NCI-H2171 (cell line): ENCODE measurements at regions not wholly inside any gene's neighbourhood (a gene's known extent, or its start where the extent isn't known, plus 50 kb on each side); places are given as distances from the start of the nearest gene placed in this dataset.

Source experiments
- DNase-seq: peaks from one replicate; lab custom pipeline; 2025; lab: John Stamatoyannopoulos, UW

DNA sequence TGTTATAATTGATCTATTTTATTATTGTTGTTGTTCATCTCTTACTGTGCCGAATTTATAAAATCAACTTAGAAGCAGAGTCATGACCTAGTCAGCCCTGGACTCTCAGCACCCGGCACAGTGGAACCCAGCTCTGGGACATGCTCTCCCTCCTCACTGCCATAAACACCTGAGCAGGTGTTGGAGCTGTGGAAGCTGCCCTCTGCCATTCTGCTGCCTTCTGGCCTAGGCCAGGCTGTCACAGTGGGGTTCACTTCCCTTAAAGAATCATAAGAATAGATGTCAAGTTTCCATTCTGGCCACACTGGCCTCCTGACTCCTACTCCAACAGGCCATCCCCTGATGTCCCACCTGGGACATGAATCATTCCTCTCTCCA is 192.2 kb downstream of the ZFP36L2 start:
- no peak for DNase-seq

DNA sequence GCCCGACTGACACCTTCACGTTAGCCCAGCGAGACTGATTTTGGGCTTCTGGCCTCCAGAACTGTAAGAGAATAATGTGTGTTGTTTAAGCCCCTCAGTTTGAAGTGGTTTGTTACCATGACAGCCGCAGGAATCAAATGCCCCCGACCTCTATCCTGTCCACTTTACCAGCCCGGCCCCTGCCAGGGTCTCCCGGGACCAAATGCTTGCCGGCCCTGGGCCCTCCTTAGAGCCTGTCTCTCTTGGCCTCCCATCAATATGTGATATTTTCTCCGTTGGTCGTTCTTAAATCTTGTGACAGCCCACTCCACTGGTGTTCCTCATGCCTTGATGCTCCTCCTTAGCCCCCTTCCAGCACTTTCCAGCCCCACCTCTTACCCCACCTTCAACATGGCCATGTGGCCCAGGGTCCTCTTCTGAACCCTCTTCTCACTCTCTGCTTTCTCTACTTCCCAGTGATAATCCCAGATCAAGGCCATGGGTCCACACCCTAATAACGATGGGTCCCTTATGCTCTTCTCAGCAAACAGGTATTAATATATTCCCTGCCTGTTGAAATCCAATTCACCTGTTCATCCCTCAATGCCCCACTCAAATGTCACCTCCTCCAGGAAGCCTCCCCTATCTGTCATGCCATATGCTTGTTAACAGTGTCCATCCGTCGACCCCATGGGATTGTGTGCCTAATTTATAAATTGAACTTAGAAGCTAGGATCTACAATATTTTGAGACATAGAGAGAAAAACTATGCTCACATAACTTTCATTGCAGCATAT is 192.8 kb downstream of the ZFP36L2 start:
- DNase-seq = no peak

DNA sequence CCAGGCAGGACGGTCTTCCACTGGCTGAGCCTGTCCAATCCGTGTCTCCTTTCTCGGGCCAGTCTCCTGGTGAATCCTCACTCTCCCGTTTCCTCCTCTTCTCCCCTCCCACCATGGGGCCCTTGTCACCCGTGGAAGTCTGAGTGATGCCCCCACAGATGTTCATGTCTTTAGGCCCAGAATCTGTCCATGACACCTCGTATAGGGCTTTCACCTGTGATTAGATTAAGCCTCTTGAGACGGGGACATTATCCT is 193.5 kb downstream of the ZFP36L2 start:
- DNase-seq = no peak

DNA sequence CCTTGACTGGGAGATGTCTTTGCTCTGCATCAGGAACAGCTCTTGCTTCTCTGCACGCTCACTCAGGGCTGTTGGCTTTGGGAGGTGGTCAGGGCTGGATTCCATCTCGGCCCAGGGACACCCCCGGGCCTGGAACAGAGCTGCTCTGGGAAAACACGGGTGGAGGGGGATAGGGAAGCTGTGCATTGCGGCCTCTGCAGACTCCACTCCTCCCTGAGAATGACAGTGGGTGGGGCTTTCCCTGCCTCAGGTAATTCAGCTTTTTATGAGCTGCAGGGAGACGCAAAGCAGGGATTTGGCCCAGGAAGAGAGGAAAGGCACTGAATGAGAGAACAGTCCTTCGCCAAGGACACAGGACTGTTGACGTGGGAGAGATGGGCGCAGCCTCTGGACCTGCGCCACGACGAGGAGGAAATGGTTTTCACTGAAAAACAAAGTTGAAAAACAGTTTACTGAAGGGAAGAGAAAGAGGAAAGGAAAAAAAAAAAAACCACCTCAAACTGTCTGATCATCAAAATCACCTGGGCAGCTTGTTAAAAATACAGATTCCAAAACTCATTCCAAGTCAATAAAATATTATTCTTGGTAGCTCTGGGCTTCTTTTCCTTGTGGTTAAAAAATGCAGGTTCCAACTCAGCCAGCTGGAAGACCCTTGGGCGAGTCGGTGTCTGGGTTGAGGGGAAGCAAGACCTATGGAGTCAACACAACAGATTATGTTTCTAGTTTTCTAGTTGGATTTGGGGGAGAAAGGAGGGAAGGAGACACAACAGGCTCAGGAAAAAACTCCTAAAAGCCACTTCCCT is 194.0 kb downstream of the ZFP36L2 start:
- no peak for DNase-seq

DNA sequence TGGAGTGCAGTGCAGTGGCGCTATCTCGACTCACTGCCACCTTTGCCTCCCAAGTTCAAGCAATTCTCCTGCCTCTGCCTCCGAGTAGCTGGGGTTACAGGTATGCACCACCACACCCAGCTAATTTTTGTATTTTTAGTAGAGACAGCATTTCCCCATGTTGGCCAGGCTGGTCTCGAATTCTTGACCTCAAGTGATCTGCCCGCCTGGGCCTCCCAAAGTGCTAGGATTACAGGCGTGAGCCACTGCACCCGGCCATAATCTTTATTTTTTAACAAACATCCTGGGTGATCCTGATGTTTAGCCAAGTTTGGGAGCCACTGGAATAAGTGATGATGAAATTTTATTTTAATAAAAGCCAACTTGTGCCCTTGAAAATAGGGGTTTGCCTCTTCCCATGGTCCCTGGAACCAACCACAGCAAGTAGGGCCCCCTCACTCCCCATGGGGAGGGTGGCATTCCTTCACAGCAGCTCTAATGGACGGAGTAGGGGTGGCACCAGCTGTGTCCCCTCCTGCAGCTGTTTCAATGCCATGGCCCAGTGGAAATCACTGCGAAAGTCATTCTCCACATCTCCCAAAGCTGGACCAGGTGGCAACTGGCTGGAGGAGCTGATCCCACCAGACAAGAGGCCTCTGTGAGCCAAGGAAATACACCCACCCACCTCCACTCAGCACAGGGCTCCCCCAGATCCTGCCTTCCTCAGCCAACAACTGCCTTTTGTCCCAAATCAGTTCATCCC is 194.8 kb downstream of the ZFP36L2 start:
- no peak for DNase-seq

DNA sequence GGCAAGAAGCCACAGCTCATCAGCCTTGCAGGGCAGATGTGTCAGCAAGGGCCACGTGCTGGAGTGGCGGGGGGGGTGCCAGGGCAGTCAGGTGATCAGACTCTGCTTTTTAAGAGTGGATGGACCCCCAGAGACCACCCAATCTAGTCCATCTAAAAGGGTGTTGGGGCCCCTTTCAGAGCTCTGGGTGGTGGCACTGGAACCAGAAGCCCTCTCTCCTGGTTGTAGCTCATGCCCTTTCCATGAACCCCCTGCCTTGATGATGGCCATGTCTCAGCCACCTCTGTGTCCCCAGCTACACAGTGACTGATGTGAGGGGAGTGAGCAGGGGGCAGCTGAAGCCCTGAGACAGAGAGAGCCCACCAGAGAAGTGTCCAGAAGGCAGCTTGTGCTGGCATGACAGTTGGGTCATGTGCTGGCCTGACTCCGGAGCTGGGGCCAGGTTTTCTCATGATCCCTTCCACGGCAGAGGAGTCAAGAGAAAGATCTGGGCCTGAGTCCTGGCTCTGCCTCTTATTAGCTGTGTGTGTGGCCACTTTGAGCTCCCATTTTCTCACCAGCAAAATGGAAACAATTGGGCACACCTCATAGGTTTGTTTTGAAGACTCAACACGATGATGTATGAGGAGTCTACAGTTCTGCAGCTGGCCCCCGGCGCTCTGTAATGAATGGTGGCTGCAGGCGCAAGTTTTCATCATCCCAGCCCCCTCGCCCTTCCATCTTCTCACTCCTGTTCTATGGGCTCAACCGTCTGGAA is 195.7 kb downstream of the ZFP36L2 start:
- DNase-seq = no peak

DNA sequence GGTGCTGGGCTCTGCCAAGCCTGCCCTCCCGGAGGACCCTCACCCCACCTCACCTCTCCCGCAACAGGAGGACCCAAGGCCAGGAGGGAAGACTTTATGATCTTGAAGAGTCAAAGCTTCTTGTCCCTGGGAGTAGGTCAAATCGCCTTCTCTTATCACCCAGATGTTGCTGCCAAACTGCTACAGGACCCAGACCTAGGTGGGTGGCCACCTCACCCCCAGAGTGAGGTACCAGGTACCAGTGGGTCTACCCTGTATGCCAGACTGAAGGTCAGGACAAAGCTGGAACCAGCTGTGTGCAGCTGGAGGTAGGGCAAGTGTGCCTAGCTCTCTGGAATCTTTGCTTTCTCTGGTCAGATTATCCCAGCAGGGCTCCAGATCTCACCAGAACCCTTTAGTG is 197.2 kb downstream of the ZFP36L2 start:
- no peak for DNase-seq

DNA sequence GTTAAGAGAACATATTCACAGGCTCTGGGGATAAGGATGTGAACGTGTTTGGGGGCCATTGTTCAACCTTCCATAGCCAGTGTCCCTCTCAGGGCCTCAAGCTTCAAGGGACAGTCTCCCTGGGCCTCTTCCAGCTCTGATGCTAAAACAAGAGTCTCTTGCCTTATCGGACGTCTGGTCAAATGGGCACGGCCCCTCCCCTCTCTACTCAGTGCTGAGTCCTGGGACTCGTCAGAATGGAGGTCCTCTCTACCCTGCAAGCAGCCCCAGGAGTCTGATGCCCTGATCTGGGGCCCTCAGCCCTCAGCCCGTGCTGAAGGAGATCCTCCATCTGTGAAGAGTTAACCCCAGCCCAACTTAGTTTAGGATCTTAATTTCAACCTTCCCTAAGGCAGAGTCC is 198.2 kb downstream of the ZFP36L2 start:
- DNase-seq = no peak

DNA sequence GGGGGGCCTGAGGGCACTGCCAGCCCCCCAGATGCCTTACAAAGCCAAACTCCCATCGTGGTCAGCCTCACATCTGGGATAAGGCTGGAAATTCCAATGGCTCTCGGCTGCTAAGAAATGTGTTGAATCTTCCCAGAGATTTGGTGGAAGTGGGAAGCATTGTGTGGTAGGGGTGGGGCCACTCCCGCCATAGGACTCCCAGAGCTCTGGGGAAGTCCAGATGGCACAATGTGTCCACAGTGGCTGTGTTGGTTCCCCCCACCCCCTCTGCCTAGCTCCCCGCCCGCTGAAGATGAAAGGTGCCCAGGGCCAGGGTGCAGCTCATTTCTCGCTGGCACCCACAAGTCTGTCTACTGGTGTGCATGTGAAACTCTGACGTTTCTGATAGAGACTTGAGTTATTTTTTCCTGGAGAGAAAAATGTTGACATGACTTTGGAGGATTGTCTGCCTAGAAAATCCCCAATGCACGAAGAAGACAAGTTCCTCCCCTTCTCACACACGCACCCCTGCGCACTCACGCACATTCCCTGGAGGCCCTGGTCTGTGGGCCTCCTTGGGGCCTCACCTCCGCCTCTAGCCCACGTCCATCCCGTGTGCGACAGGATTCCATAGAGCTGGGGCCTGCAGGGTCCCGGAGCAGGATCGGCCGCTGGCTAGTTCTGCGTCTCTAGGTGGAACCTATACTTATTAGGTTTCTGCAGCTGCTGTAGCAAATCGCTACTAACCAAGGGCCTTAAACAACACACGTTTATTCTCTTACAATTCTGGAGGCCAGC is 199.1 kb downstream of the ZFP36L2 start:
- DNase-seq = no peak

DNA sequence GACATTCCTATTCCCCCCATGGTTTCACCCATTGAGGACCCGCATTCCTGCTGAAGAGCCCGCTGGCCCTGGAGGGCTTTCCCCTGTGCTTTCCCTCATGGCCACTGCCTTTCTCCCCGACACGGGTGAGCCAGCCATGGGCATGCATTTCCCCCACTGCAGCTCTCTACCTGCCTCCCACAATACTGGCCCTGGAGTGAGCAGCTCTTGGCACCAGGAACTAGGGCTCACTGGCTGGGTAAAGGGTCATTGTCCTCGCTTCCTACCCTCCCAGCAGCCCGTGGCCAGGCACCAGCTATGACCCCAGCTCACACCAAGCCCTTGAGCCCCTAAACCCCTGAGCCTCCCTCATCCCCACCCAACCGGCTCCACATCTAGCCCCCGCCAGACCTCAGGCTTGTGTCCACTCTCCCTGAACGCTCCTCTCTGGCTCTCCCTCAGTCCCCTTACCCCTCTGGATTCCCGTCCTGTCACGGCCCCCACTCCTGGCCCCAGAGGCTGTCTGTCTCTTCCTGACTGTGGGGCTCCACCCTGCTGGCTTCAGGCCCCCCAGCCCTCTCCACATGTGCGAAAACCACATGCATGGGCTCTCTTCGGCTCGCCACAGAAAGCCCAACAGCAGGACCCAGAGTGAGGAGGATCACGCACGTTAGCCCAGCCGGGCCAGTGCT is 199.8 kb downstream of the ZFP36L2 start:
- DNase-seq = no peak

DNA sequence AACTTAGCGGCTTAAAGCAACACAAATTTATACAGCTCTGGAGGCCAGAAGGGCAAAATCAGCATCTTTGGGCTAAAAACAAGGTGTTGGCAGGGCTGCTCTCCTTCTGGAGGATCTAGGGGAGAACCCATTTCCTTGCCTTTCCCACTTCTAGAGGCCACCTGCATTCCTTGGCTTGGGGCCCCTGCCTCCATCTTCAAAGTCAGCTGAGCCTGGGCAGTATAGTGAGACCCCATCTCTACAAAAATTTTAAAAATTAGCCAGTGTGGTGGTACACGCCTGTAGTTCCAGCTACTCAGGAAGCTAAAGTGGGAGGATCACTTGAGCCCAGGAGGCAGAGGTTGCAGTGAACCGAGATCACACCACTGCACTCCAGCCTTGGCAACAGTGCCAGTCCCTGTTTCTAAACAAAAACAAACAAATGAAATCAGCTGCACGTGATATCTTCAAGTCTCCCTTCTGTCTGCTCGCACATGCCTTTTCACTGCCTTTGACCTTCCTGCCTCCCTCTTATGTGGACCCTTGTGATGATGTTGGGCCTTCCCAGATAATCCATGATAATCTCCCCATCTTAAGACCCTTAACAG is 200.6 kb downstream of the ZFP36L2 start:
- DNase-seq = no peak

DNA sequence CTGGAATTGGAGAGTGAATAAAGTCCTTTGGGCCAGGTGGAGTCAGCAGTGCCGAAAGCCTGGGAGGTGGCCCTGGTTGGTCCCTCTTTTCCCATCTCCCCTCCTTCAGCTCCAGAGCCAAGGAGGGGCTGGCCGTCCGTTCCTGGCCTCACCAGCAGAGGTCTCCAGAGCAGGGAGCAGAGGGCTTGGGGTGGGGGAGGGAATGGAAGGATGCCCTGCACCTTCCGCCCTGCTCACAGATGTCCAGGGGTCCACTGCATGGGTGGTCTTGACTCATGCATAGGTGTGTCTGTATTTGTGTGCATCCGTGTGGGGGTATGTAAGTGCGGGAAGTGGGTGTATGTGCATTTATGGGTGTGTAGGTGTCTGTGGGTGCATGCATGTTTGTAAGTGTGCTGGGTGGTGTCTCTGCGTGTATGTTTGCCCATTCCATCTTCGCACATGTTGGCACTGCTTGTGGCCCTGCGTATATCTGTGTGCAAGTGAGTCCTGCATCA is 201.8 kb downstream of the ZFP36L2 start:
- DNase-seq = no peak

DNA sequence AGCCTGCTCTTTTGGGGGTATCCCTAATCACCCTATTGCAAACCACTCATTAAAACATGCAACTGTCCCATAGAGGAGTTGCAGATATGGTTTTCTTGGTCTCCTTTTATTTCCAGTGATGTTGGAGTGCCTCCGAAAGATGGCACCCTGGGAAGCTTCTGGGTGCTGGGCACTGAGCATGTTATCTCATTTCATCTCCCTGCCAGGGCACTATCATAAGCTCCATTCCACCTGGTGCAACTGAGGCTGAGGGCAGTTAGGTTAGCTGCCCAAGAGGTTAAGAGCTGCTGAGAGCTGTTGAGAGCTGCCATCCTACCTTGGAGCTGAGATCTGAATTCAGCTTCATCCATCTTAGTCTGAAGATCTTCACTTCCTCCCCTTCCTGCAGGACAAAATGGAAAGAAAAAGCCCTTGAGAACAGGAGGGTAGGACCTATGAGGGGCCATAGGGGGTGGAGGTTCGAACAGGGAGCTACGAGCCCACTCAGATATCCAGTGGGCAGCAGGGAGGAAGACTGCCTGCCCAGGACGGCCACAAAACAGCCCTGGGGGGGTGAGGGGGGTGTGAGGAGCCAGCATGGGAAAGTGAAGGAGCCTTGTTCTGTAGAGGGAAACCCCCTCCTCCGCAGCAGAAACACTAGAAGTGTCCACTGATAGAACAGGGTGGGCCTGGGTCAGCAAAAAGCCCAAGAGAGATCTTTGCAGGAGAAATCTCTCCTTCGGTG is 202.5 kb downstream of the ZFP36L2 start:
- no peak for DNase-seq

DNA sequence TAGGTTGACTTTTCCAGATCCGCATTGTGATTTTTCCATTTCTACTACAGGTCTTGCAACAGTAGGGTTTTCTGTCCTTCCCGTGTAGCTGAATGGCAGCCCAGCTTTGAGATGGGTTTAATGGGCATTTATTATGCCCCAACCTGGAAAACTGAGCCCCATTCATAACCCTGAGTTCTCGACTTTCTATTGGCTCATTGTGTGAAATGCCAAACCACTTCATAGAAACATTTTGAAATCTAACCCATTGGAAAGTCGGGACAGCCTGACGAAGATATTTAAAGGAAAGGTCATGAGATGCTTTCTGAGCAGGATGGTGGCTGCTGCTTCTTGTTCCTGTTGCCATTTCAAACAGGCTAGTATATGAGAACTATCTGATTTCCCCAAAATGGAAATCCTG is 203.5 kb downstream of the ZFP36L2 start:
- DNase-seq = no peak

DNA sequence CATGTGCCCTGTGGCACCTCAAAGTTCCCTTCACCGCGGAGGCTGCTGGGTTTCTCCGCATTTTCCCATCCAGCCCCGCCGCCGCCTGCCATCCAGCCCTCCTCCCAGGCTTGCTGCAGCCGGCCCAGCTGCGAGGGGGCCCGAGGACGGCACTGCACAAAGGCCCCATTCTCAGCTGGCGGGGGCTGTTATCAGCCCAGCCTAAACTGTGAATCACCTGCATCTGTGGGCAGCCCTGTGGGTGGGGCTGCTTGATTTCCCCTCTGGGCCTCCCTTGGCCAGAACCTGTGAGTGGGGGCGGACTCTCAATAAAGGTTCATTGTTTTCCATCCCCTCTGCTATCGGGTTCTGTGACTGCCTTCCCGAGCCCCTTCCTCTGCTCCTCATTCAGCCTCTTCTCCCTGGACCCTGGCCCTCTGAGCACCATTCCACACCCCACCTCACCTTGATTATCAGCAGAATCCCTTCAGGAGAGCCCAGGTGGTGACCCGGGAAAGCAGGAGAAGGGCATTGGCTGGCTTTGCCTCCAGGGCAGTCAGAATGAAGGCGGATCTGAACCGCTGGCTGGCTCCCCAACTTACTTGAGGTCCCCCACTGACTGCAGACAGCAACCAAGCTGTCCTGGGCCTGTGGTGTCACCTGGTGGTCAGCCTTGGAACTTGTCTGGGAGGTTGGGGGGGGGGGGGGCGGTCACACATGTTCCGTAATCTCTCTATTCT is 204.5 kb downstream of the ZFP36L2 start:
- no peak for DNase-seq

DNA sequence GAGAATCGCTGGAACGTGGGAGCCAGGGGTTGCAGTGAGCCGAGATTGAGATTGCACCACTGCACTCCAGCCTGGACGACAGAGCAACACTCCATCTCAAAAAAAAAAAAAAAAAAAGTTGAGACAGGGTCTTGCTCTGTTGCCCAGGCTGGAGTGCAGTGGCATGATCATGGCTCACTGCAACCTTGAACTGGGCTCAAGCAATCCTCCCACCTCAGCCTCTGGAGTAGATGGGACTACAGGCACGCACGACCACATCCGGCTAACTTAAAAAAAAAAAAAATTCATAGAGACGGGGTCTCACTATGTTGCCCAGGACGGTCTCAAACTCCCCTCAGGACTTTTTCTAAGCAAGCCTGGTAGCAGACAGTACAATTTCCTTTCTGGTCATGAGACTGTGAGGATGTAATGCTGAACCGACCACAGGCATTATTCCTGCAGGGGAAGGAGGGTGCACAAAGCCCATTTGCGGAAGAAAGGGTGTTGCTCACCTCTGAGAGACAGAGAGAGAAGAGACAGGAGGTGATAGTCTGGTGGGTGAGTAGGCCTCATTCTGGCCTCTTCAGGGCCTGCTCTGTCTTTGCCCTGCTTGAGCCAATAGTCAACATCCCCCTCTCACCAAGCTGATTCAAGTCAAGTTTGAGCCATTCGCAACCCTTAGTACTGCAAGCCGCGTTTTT is 205.3 kb downstream of the ZFP36L2 start:
- no peak for DNase-seq

DNA sequence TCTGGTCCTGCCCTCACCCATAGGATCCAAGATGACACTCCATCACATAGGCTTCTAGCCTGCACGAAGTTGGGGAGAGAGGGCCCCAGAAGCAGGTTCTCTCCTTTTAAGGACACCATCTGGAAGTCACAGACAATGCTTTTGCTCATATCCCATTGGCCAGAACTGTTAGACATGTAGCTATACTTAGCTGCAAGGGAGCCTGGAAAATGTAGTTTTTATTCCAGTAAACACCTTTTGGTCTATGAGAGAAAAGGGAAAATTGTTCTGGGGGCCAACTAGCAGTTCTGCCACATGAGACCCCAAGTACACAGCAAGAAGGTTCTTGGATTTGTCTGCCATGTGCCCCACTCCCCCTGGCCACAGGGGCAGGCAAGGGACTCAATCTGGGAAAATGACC is 206.1 kb downstream of the ZFP36L2 start:
- no peak for DNase-seq

DNA sequence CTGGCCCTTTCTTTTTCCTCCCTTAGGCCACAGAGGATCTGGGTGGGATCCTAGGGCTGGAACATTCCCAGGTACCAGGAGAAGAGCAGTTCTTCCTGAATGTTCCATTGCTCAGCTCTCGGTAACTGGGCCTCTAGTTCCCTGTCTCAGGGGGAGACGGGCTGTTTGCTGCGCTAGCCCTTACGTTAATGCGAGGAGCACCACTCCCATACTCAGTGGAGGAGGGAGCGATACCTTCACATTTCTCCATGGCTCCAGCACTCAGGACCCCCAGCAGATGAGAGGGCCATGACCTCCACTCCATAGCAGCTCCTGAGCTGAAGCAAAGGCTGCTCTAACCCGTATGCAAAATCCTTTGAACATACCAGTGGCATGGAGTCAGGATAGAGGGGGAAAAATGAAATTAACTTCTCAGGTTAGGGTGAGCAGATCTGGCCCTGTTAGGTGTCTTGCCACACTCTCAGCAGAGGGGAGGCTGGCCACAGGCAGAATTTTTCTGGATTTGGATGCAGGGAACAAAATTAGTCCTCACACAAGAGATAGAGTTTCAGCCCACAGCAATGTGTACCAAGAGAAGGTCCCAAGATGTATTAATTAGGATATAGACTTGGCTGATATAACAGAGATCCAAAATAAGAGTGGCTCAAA is 206.7 kb downstream of the ZFP36L2 start:
- DNase-seq = no peak
